ENCODE measurements at regions not wholly inside any gene's neighbourhood (a gene's known extent, or its start where the extent isn't known, plus 50 kb on each side); places are given as distances from the start of the nearest gene placed in this dataset.

GRCh38 chr6:79764747-79765146 is 133.6 kb downstream of the SH3BGRL2 start:
- Mint-ChIP-seq H3K4me3 (no peak overlapping the region), H3K9me3 (peaks cover 3 to 19% (median 10%) of the 10 kb centered on the region in 7 donors), H3K4me1 (no peaks in the 10 kb centered on the region), H3K36me3 (no peaks in the 10 kb centered on the region), H3K27me3 (ENCODE audit: low read depth in 3 of 3) (no peaks in the 10 kb centered on the region), H3K27ac (no peak overlapping the region)
- WGBS (ENCODE audit: insufficient coverage): 78% methylated on average over 7 of the region's 8 CpGs
- Histone ChIP-seq H3K4me1 (ENCODE audit: control insufficient read depth in 1 of 2, insufficient read depth in 2 of 2, low read length in 2 of 2) (no peaks in the 10 kb centered on the region), H3K27ac (ENCODE audit: low read depth in 1 of 2, low read length in 2 of 2) (no peak overlapping the region), H3K27me3 (ENCODE audit: control insufficient read depth in 2 of 2, insufficient read depth in 2 of 2, low read length in 2 of 2) (no peaks in the 10 kb centered on the region), H3K4me2 (replicated peaks; ENCODE audit: extremely low read depth, low read length, poor library complexity, severe bottlenecking) (no peak overlapping the region), H4K20me1 (ENCODE audit: insufficient read depth, low read length) (no peaks in the 10 kb centered on the region), H3K79me2 (ENCODE audit: insufficient read depth, low read length) (no peaks in the 10 kb centered on the region), H3K9ac (ENCODE audit: insufficient read depth, low read length, poor library complexity, severe bottlenecking) (no peak overlapping the region), H3K36me3 (replicated peaks in 1 of 2; ENCODE audit: control insufficient read depth in 1 of 2, insufficient read depth in 2 of 2, low read length in 2 of 2) (no peaks in the 10 kb centered on the region), H3K4me3 (replicated peaks in 1 of 3; ENCODE audit: low read depth in 2 of 3, low read length in 3 of 3) (no peak overlapping the region), H2AFZ (ENCODE audit: insufficient read depth, low read depth, low read length, poor library complexity, severe bottlenecking) (no peak overlapping the region), H3K9me3 (replicated peaks in 1 of 2; ENCODE audit: control insufficient read depth in 1 of 2, insufficient read depth in 1 of 2, low read length in 2 of 2) (peaks cover 0 to 13% of the 10 kb centered on the region in 2 donors)
- no peak for TF ChIP-seq CTCF (IDR thresholded peaks at IDR 0.05)
- no peak for DNase-seq
- intact Hi-C loops (cut with micrococcal nuclease): no loop called here

GRCh38 chr6:79763301-79763700 is 132.2 kb downstream of the SH3BGRL2 start:
- no peak for DNase-seq
- peaks cover 0 to 10% of the 10 kb centered on the region in 2 donors for H3K9me3 ChIP-seq (replicated peaks in 1 of 2; ENCODE audit: control insufficient read depth in 1 of 2, insufficient read depth in 1 of 2, low read length in 2 of 2)
- no peaks in the 10 kb centered on the region for H3K4me1 ChIP-seq (ENCODE audit: control insufficient read depth in 1 of 2, insufficient read depth in 2 of 2, low read length in 2 of 2)
- no CpG with 5 or more reads among the region's 2 CpGs for WGBS (ENCODE audit: insufficient coverage)
- Mint-ChIP-seq H3K27me3 (ENCODE audit: low read depth in 3 of 3) (no peaks in the 10 kb centered on the region), H3K4me1 (no peaks in the 10 kb centered on the region), H3K27ac (no peak overlapping the region), H3K4me3 (no peak overlapping the region), H3K9me3 (peaks cover 0 to 15% (median 9%) of the 10 kb centered on the region in 7 donors), H3K36me3 (no peaks in the 10 kb centered on the region)
- H3K27ac ChIP-seq (ENCODE audit: low read depth in 1 of 2, low read length in 2 of 2): no peak overlapping the region
- H3K79me2 ChIP-seq (ENCODE audit: insufficient read depth, low read length): no peaks in the 10 kb centered on the region
- no peak overlapping the region for H3K4me3 ChIP-seq (replicated peaks in 1 of 3; ENCODE audit: low read depth in 2 of 3, low read length in 3 of 3)
- no peaks in the 10 kb centered on the region for H3K36me3 ChIP-seq (replicated peaks in 1 of 2; ENCODE audit: control insufficient read depth in 1 of 2, insufficient read depth in 2 of 2, low read length in 2 of 2)
- H3K4me2 ChIP-seq (replicated peaks; ENCODE audit: extremely low read depth, low read length, poor library complexity, severe bottlenecking): no peak overlapping the region
- no peaks in the 10 kb centered on the region for H4K20me1 ChIP-seq (ENCODE audit: insufficient read depth, low read length)
- intact Hi-C loops (cut with micrococcal nuclease): no loop called here
- H3K9ac ChIP-seq (ENCODE audit: insufficient read depth, low read length, poor library complexity, severe bottlenecking): no peak overlapping the region
- H3K27me3 ChIP-seq (ENCODE audit: control insufficient read depth in 2 of 2, insufficient read depth in 2 of 2, low read length in 2 of 2): no peaks in the 10 kb centered on the region
- no peak for TF ChIP-seq CTCF (IDR thresholded peaks at IDR 0.05)
- no peak overlapping the region for H2AFZ ChIP-seq (ENCODE audit: insufficient read depth, low read depth, low read length, poor library complexity, severe bottlenecking)

All from CD14-positive monocyte (primary cell).